ENCODE measurements at regions not wholly inside any gene's neighbourhood (a gene's known extent, or its start where the extent isn't known, plus 50 kb on each side); places are given as distances from the start of the nearest gene placed in this dataset.

GRCh38 chrX:35276115-35276514, 333.5 kb downstream of the FAM47B start:
- no TSS peak for BruUV-seq (replicated peaks)
- POLR2A ChIA-PET (ENCODE audit: unreplicated experiment) = no interaction called here
- H3K4me3 ChIP-seq = no peak overlapping the region
- intact Hi-C loops (cut with micrococcal nuclease; ENCODE audit: unreplicated experiment) = no loop called here
- no peak for DNase-seq
- H3K4me1 ChIP-seq (replicated peaks; ENCODE audit: insufficient read depth) = no peaks in the 10 kb centered on the region
- H3K4me2 ChIP-seq = no peak overlapping the region
- no peaks in the 10 kb centered on the region for H3K9me2 ChIP-seq (ENCODE audit: insufficient read depth)
- CTCF ChIA-PET = no interaction called here
- H4K20me1 ChIP-seq (ENCODE audit: insufficient read depth) = no peaks in the 10 kb centered on the region
- no peak overlapping the region for H2AFZ ChIP-seq
- H3K9me3 ChIP-seq (ENCODE audit: insufficient read depth, low read depth) = no peaks in the 10 kb centered on the region
- no peak overlapping the region for H3K27ac ChIP-seq
- H3K27me3 ChIP-seq (ENCODE audit: insufficient read depth, low read depth) = no peaks in the 10 kb centered on the region
- H3F3A ChIP-seq (ENCODE audit: insufficient read depth, low read depth) = no peaks in the 10 kb centered on the region
- no peaks in the 10 kb centered on the region for H3K36me3 ChIP-seq (ENCODE audit: low read depth)
- no peaks in the 10 kb centered on the region for H3K79me2 ChIP-seq (ENCODE audit: low read depth)
- TF ChIP-seq EZH2 (IDR thresholded peaks at IDR 0.05; ENCODE audit: low read depth) = no peak
- no peak for TF ChIP-seq CTCF (conservative IDR thresholded peaks at IDR 0.05)

GRCh38 chrX:35285289-35285962, 342.8 kb downstream of the FAM47B start:
- no peak overlapping the region for H3K4me3 ChIP-seq
- intact Hi-C loops (cut with micrococcal nuclease; ENCODE audit: unreplicated experiment) = no loop called here
- H3K27me3 ChIP-seq (ENCODE audit: insufficient read depth, low read depth) = no peaks in the 10 kb centered on the region
- CTCF ChIA-PET = no interaction called here
- no peak for DNase-seq
- POLR2A ChIA-PET (ENCODE audit: unreplicated experiment) = no interaction called here
- no peaks in the 10 kb centered on the region for H3F3A ChIP-seq (ENCODE audit: insufficient read depth, low read depth)
- H3K9me3 ChIP-seq (ENCODE audit: insufficient read depth, low read depth) = no peaks in the 10 kb centered on the region
- TF ChIP-seq EZH2 (IDR thresholded peaks at IDR 0.05; ENCODE audit: low read depth) (no peak), CTCF (conservative IDR thresholded peaks at IDR 0.05) (no peak)
- H3K79me2 ChIP-seq (ENCODE audit: low read depth) = no peaks in the 10 kb centered on the region
- H3K4me1 ChIP-seq (replicated peaks; ENCODE audit: insufficient read depth) = no peaks in the 10 kb centered on the region
- H3K4me2 ChIP-seq = no peak overlapping the region
- H3K36me3 ChIP-seq (ENCODE audit: low read depth) = no peaks in the 10 kb centered on the region
- H3K27ac ChIP-seq = no peak overlapping the region
- no peaks in the 10 kb centered on the region for H4K20me1 ChIP-seq (ENCODE audit: insufficient read depth)
- no peak overlapping the region for H2AFZ ChIP-seq
- BruUV-seq (replicated peaks) = no TSS peak
- no peaks in the 10 kb centered on the region for H3K9me2 ChIP-seq (ENCODE audit: insufficient read depth)

GRCh38 chrX:35288657-35289056, 346.1 kb downstream of the FAM47B start:
- Histone ChIP-seq H3K36me3 (ENCODE audit: low read depth) (no peaks in the 10 kb centered on the region), H3K4me3 (no peak overlapping the region), H3K9me2 (ENCODE audit: insufficient read depth) (no peaks in the 10 kb centered on the region), H4K20me1 (ENCODE audit: insufficient read depth) (no peaks in the 10 kb centered on the region), H3K27me3 (ENCODE audit: insufficient read depth, low read depth) (no peaks in the 10 kb centered on the region), H3K9me3 (ENCODE audit: insufficient read depth, low read depth) (no peaks in the 10 kb centered on the region), H3F3A (ENCODE audit: insufficient read depth, low read depth) (no peaks in the 10 kb centered on the region), H2AFZ (no peak overlapping the region), H3K4me2 (no peak overlapping the region), H3K4me1 (replicated peaks; ENCODE audit: insufficient read depth) (no peaks in the 10 kb centered on the region), H3K79me2 (ENCODE audit: low read depth) (no peaks in the 10 kb centered on the region), H3K27ac (no peak overlapping the region)
- TF ChIP-seq EZH2 (IDR thresholded peaks at IDR 0.05; ENCODE audit: low read depth) (no peak), CTCF (conservative IDR thresholded peaks at IDR 0.05) (no peak)
- CTCF ChIA-PET = no interaction called here
- POLR2A ChIA-PET (ENCODE audit: unreplicated experiment) = no interaction called here
- intact Hi-C loops (cut with micrococcal nuclease; ENCODE audit: unreplicated experiment) = no loop called here
- DNase-seq = no peak
- no TSS peak for BruUV-seq (replicated peaks)
